Colonic mucosa (tissue), 4 donors: ENCODE measurements at regions not wholly inside any gene's neighbourhood (a gene's known extent, or its start where the extent isn't known, plus 50 kb on each side); places are given as distances from the start of the nearest gene placed in this dataset.
A peak's percentile ranks its signal among the peaks of the same experiment; 100 is the strongest.

Experiments
- DNase-seq: peaks from one replicate; pipeline ENCODE4 v3.0.0-alpha.2; 2020
- H3K27ac ChIP-seq: fragments of 200-600 bp; one replicate; pipeline ENCODE4 v1.8.0; 2021
- H3K27me3 ChIP-seq: fragments of 200-600 bp; one replicate; pipeline ENCODE4 v1.8.0; 2021
- H3K36me3 ChIP-seq: fragments of 200-600 bp; one replicate; pipeline ENCODE4 v1.8.0; 2021
- H3K4me1 ChIP-seq: fragments of 200-600 bp; one replicate; pipeline ENCODE4 v1.8.0; 2021; ENCODE audit warnings: mild to moderate bottlenecking
- H3K4me3 ChIP-seq: fragments of 200-600 bp; one replicate; pipeline ENCODE4 v1.8.0; 2021
- H3K9ac ChIP-seq, 2 donors: one replicate each; pipeline ENCODE4 v1.7.0; 2013; ENCODE audit warnings: control low read depth in 2 of 2, low read depth in 2 of 2, low read length in 2 of 2
- H3K9me3 ChIP-seq: fragments of 200-600 bp; one replicate; pipeline ENCODE4 v1.8.0; 2021
- intact Hi-C: fragments of 100-400 bp; cut with DNase I; formaldehyde crosslinking; loops from one replicate; pipeline ENCODE4 v1.14.1; 2022
- TF ChIP-seq, protein P1 (sequence below): fragments of 200-600 bp; IDR thresholded peaks from one replicate; pipeline ENCODE4 v1.8.0; 2022; ENCODE audit warnings: antibody characterized with exemption, mild to moderate bottlenecking
- donor health status: healthy.
- donor health status: DM: no; HTN: no; CAD: no.
- donor health status: DM: no; HTN: no; CAD: no.

- Histone ChIP-seq H3K9ac (no peak overlapping the region), H3K4me3 (no peak overlapping the region), H3K36me3 (no peaks in the 10 kb centered on the region), H3K27me3 (no peaks in the 10 kb centered on the region), H3K27ac (no peak overlapping the region), H3K9me3 (no peaks in the 10 kb centered on the region), H3K4me1 (peaks cover 10% of the 10 kb centered on the region)
- intact Hi-C loops: no loop called here
- DNase-seq: no peak
- TF ChIP-seq, protein P1, sequence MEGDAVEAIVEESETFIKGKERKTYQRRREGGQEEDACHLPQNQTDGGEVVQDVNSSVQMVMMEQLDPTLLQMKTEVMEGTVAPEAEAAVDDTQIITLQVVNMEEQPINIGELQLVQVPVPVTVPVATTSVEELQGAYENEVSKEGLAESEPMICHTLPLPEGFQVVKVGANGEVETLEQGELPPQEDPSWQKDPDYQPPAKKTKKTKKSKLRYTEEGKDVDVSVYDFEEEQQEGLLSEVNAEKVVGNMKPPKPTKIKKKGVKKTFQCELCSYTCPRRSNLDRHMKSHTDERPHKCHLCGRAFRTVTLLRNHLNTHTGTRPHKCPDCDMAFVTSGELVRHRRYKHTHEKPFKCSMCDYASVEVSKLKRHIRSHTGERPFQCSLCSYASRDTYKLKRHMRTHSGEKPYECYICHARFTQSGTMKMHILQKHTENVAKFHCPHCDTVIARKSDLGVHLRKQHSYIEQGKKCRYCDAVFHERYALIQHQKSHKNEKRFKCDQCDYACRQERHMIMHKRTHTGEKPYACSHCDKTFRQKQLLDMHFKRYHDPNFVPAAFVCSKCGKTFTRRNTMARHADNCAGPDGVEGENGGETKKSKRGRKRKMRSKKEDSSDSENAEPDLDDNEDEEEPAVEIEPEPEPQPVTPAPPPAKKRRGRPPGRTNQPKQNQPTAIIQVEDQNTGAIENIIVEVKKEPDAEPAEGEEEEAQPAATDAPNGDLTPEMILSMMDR: no peak
Observed at GRCh38 chr20:50301165-50301564, 110.5 kb downstream of the CEBPB start.

- no peak overlapping the region for H3K9ac ChIP-seq
- H3K4me3 ChIP-seq: no peak overlapping the region
- TF ChIP-seq, protein P1: no peak
- no peaks in the 10 kb centered on the region for H3K36me3 ChIP-seq
- intact Hi-C loops: no loop called here
- H3K27me3 ChIP-seq: no peaks in the 10 kb centered on the region
- DNase-seq: no peak
- no peak overlapping the region for H3K27ac ChIP-seq
- peaks cover 13% of the 10 kb centered on the region for H3K4me1 ChIP-seq
- no peaks in the 10 kb centered on the region for H3K9me3 ChIP-seq
Observed at GRCh38 chr20:50301712-50302111, 111.1 kb downstream of the CEBPB start.

GRCh38 chr20:50302341-50303057 lies 111.9 kb downstream of the CEBPB start:
- H3K9me3 ChIP-seq: no peaks in the 10 kb centered on the region
- intact Hi-C loops: no loop called here
- TF ChIP-seq, protein P1: no peak
- no peaks in the 10 kb centered on the region for H3K36me3 ChIP-seq
- H3K4me1 ChIP-seq: peaks cover 13% of the 10 kb centered on the region
- DNase-seq: no peak
- H3K4me3 ChIP-seq: no peak overlapping the region
- no peak overlapping the region for H3K9ac ChIP-seq
- peak overlapping the region; percentile 77 for H3K27ac ChIP-seq
- no peaks in the 10 kb centered on the region for H3K27me3 ChIP-seq

- H3K27ac ChIP-seq: peak overlapping the region; percentile 77
- no peaks in the 10 kb centered on the region for H3K9me3 ChIP-seq
- TF ChIP-seq, protein P1: no peak
- H3K9ac ChIP-seq: peak overlapping the region; percentile 27 to 78
- no peak overlapping the region for H3K4me3 ChIP-seq
- intact Hi-C loops: no loop called here
- H3K36me3 ChIP-seq: no peaks in the 10 kb centered on the region
- H3K4me1 ChIP-seq: peaks cover 13% of the 10 kb centered on the region
- DNase-seq: peak; percentile 83
- H3K27me3 ChIP-seq: no peaks in the 10 kb centered on the region
Observed at GRCh38 chr20:50303573-50304500, 113.2 kb downstream of the CEBPB start.

GRCh38 chr20:50304501-50304856 lies 113.8 kb downstream of the CEBPB start:
- Histone ChIP-seq H3K27me3 (no peaks in the 10 kb centered on the region), H3K36me3 (no peaks in the 10 kb centered on the region), H3K9ac (peak overlapping the region in 1 of 2 donors; percentile 78), H3K9me3 (no peaks in the 10 kb centered on the region), H3K4me3 (no peak overlapping the region), H3K27ac (peak overlapping the region; percentile 77), H3K4me1 (peaks cover 13% of the 10 kb centered on the region)
- peak; percentile 44 for DNase-seq
- TF ChIP-seq, protein P1: no peak
- intact Hi-C loops: no loop called here
